ENCODE measurements at regions not wholly inside any gene's neighbourhood (a gene's known extent, or its start where the extent isn't known, plus 50 kb on each side); places are given as distances from the start of the nearest gene placed in this dataset.

GRCh38 chr1:11373895-11374747 is 101.1 kb downstream of the UBIAD1 start:
- DNase-seq = no peak

GRCh38 chr1:11374748-11375110 is 101.7 kb downstream of the UBIAD1 start:
- no peak for DNase-seq

GRCh38 chr1:11377001-11377583 is 101.9 kb upstream of the DISP3 start:
- no peak for DNase-seq

- no peak for DNase-seq
Measured at GRCh38 chr1:11377954-11378353, 101.0 kb upstream of the DISP3 start.

GRCh38 chr1:11379851-11380250 is 99.1 kb upstream of the DISP3 start:
- DNase-seq = no peak

GRCh38 chr1:11380500-11380899 is 98.5 kb upstream of the DISP3 start:
- DNase-seq = no peak

- peak in 1 of 2 experiments; percentile 29 for DNase-seq
Measured at GRCh38 chr1:11383553-11384169, 95.3 kb upstream of the DISP3 start.

- DNase-seq = peak; percentile 20 to 23
Measured at GRCh38 chr1:11384170-11384554, 94.8 kb upstream of the DISP3 start.

- DNase-seq = no peak
Measured at GRCh38 chr1:11387829-11388228, 91.1 kb upstream of the DISP3 start.

GRCh38 chr1:11388617-11389016 is 90.3 kb upstream of the DISP3 start:
- no peak for DNase-seq

GRCh38 chr1:11391327-11391726 is 87.6 kb upstream of the DISP3 start:
- DNase-seq = no peak

GRCh38 chr1:11391886-11392285 is 87.1 kb upstream of the DISP3 start:
- no peak for DNase-seq

GRCh38 chr1:11394592-11395245 is 84.2 kb upstream of the DISP3 start:
- no peak for DNase-seq

- DNase-seq = no peak
Measured at GRCh38 chr1:11395616-11396015, 83.3 kb upstream of the DISP3 start.

- no peak for DNase-seq
Measured at GRCh38 chr1:11397151-11397901, 81.6 kb upstream of the DISP3 start.

GRCh38 chr1:11399250-11399649 is 79.7 kb upstream of the DISP3 start:
- DNase-seq = no peak

GRCh38 chr1:11400155-11400554 is 78.8 kb upstream of the DISP3 start:
- no peak for DNase-seq

- DNase-seq = no peak
Measured at GRCh38 chr1:11400567-11400966, 78.4 kb upstream of the DISP3 start.

- no peak for DNase-seq
Measured at GRCh38 chr1:11406845-11407244, 72.1 kb upstream of the DISP3 start.

- DNase-seq = peak; percentile 37 to 42
Measured at GRCh38 chr1:11407301-11407994, 71.5 kb upstream of the DISP3 start.

GRCh38 chr1:11412141-11412540 is 66.8 kb upstream of the DISP3 start:
- DNase-seq = no peak

- DNase-seq = no peak
Measured at GRCh38 chr1:11413986-11414391, 65.0 kb upstream of the DISP3 start.

Measured in activated T-cell treated with anti-CD3 and anti-CD28 coated beads, Interleukin-2, amount 50 U/mL, for 48 hours (primary cell).